CD14-positive monocyte (primary cell): ENCODE measurements at regions not wholly inside any gene's neighbourhood (a gene's known extent, or its start where the extent isn't known, plus 50 kb on each side); places are given as distances from the start of the nearest gene placed in this dataset.
A peak's percentile ranks its signal among the peaks of the same experiment; 100 is the strongest.

Source experiments
- DNase-seq, 3 donors: peaks; one replicate each; pipeline ENCODE4 v3.0.0-alpha.2; 2011 to 2022
- H2AFZ ChIP-seq: 2 replicates; pipeline ENCODE4 v1.6.0; 2012; ENCODE audit warnings: mild to moderate bottlenecking, low read depth, low read length, inconsistent platforms; ENCODE audit not compliant: insufficient read depth, poor library complexity, severe bottlenecking
- H3K27ac ChIP-seq, 2 donors: 1 replicate in 1 of 2; 2 replicates in 1 of 2; pipeline ENCODE4 v1.5.1; 2012 to 2013; ENCODE audit warnings: low read length in 2 of 2, control low read depth in 1 of 2, inconsistent platforms in 1 of 2, low read depth in 1 of 2, mild to moderate bottlenecking in 1 of 2
- H3K27me3 ChIP-seq, 2 donors: one replicate each; pipeline versions ENCODE4 v1.6.0 to v1.6.1; 2011 to 2013; ENCODE audit warnings: low read length in 2 of 2; ENCODE audit not compliant: control insufficient read depth in 2 of 2, insufficient read depth in 2 of 2
- H3K36me3 ChIP-seq, 2 donors: replicated peaks in 1 of 2; 1 replicate in 1 of 2; 2 replicates in 1 of 2; pipeline versions ENCODE4 v1.5.1 to v1.6.1; 2012 to 2013; ENCODE audit warnings: low read length in 2 of 2, control low read depth in 1 of 2, inconsistent platforms in 1 of 2, mild to moderate bottlenecking in 1 of 2; ENCODE audit not compliant: insufficient read depth in 2 of 2, control insufficient read depth in 1 of 2
- H3K4me1 ChIP-seq, 2 donors: 1 replicate in 1 of 2; 2 replicates in 1 of 2; pipeline versions ENCODE4 v1.5.1 to v1.6.1; 2012 to 2013; ENCODE audit warnings: low read length in 2 of 2, control low read depth in 1 of 2, inconsistent platforms in 1 of 2, mild to moderate bottlenecking in 1 of 2, moderate library complexity in 1 of 2; ENCODE audit not compliant: insufficient read depth in 2 of 2, control insufficient read depth in 1 of 2
- H3K4me2 ChIP-seq: replicated peaks from 2 replicates; pipeline ENCODE3; 2012; ENCODE audit warnings: low read length, moderate library complexity, mild to moderate bottlenecking; ENCODE audit not compliant: poor library complexity, severe bottlenecking; ENCODE audit errors: extremely low read depth
- H3K4me3 ChIP-seq, 3 experiments: fragments of 200-600 bp in 1 of 3; sonication (generic) in 1 of 3; replicated peaks in 1 of 3; 1 replicate in 2 of 3; 2 replicates in 1 of 3; pipeline ENCODE4 v1.5.1; 2011 to 2013; ENCODE audit warnings: low read length in 3 of 3, mild to moderate bottlenecking in 3 of 3, control low read depth in 2 of 3, low read depth in 2 of 3, inconsistent platforms in 1 of 3, moderate library complexity in 1 of 3
- H3K79me2 ChIP-seq: 2 replicates; pipeline ENCODE4 v1.6.0; 2012; ENCODE audit warnings: mild to moderate bottlenecking, control low read depth, inconsistent platforms, low read length, moderate library complexity; ENCODE audit not compliant: insufficient read depth
- H3K9ac ChIP-seq: 2 replicates; pipeline ENCODE4 v1.6.0; 2017; ENCODE audit warnings: low read length, mild to moderate bottlenecking; ENCODE audit not compliant: insufficient read depth, poor library complexity, severe bottlenecking
- H3K9me3 ChIP-seq, 2 donors: replicated peaks in 1 of 2; 1 replicate in 1 of 2; 2 replicates in 1 of 2; pipeline versions ENCODE4 v1.5.1 to v1.6.1; 2012 to 2013; ENCODE audit warnings: low read length in 2 of 2, control low read depth in 1 of 2; ENCODE audit not compliant: control insufficient read depth in 1 of 2, insufficient read depth in 1 of 2
- H4K20me1 ChIP-seq: 2 replicates; pipeline ENCODE4 v1.6.0; 2012; ENCODE audit warnings: mild to moderate bottlenecking, low read length, control low read depth, moderate library complexity; ENCODE audit not compliant: insufficient read depth
- H3K27ac Mint-ChIP-seq, 7 donors: one replicate each; pipeline ENCODE4 v1.8.0; 2020; ENCODE audit warnings: mild to moderate bottlenecking in 7 of 7, mixed read lengths in 7 of 7, moderate library complexity in 6 of 7, inconsistent platforms in 2 of 7
- H3K27me3 Mint-ChIP-seq, 3 donors: one replicate each; pipeline ENCODE4 v1.8.0; 2021 to 2022; ENCODE audit warnings: low read depth in 3 of 3, mild to moderate bottlenecking in 3 of 3, mixed read lengths in 3 of 3, moderate library complexity in 3 of 3, inconsistent platforms in 1 of 3
- H3K36me3 Mint-ChIP-seq, 2 donors: one replicate each; pipeline ENCODE4 v1.8.0; 2020; ENCODE audit warnings: mixed read lengths in 2 of 2, inconsistent platforms in 1 of 2, mild to moderate bottlenecking in 1 of 2
- H3K4me1 Mint-ChIP-seq: one replicate; pipeline ENCODE4 v1.8.0; 2020; ENCODE audit warnings: mild to moderate bottlenecking, mixed read lengths
- H3K4me3 Mint-ChIP-seq, 2 donors: one replicate each; pipeline ENCODE4 v1.8.0; 2020; ENCODE audit warnings: mild to moderate bottlenecking in 2 of 2, mixed read lengths in 2 of 2, moderate library complexity in 1 of 2
- H3K9me3 Mint-ChIP-seq, 7 donors: one replicate each; pipeline ENCODE4 v1.8.0; 2020 to 2022; ENCODE audit warnings: mixed read lengths in 7 of 7, mild to moderate bottlenecking in 6 of 7, moderate library complexity in 6 of 7, inconsistent platforms in 2 of 7
- CTCF ChIP-seq: fragments of 200-600 bp; IDR thresholded peaks from one replicate; pipeline ENCODE4 v1.8.0; 2022; ENCODE audit warnings: antibody characterized with exemption, mild to moderate bottlenecking
- WGBS: methylation state at CpG from one replicate; pipeline ENCODE4 v1.1.5; 2013; ENCODE audit warnings: missing lambda C conversion rate; ENCODE audit not compliant: insufficient coverage; 5-methylcytosine and 5-hydroxymethylcytosine counted together
- intact Hi-C, 2 donors: fragments of 100-400 bp; cut with micrococcal nuclease; formaldehyde crosslinking; loops; one replicate each; pipeline versions ENCODE4 v1.15.0 to v1.15.1; 2023

- no peaks in the 10 kb centered on the region for H3K27me3 ChIP-seq
- no peak overlapping the region for H3K9ac ChIP-seq
- no peak overlapping the region for H2AFZ ChIP-seq
- peaks cover 17 to 27% of the 10 kb centered on the region in 2 donors for H3K4me1 ChIP-seq
- H3K4me2 ChIP-seq, result no peak overlapping the region
- peaks cover 44% of the 10 kb centered on the region for H4K20me1 ChIP-seq
- intact Hi-C loops, result no loop called here
- H3K27ac ChIP-seq, result peak overlapping the region in 1 of 2 donors; percentile 30
- no peaks in the 10 kb centered on the region for H3K9me3 ChIP-seq
- no peak for TF ChIP-seq CTCF
- Mint-ChIP-seq H3K4me1 (peaks cover 26% of the 10 kb centered on the region), H3K4me3 (no peak overlapping the region), H3K36me3 (peaks cover 2 to 4% of the 10 kb centered on the region in 2 donors), H3K9me3 (no peaks in the 10 kb centered on the region), H3K27me3 (peaks cover 0 to 3% (median 0%) of the 10 kb centered on the region in 3 donors), H3K27ac (peak overlapping the region; percentile 25 to 84 (median 58))
- 54% methylated on average over 5 of the region's 10 CpGs for WGBS
- no peaks in the 10 kb centered on the region for H3K36me3 ChIP-seq
- H3K79me2 ChIP-seq, result peaks cover 17% of the 10 kb centered on the region
- no peak overlapping the region for H3K4me3 ChIP-seq
- no peak for DNase-seq
Observed at GRCh38 chr9:130755377-130756007, 61.9 kb downstream of the EXOSC2 start.

- peaks cover 44% of the 10 kb centered on the region for H4K20me1 ChIP-seq
- H3K79me2 ChIP-seq, result peaks cover 17% of the 10 kb centered on the region
- H3K4me2 ChIP-seq, result peak overlapping the region; percentile 38
- H3K27me3 ChIP-seq, result no peaks in the 10 kb centered on the region
- H3K4me3 Mint-ChIP-seq, result peak overlapping the region; percentile 31 to 60
- no peaks in the 10 kb centered on the region for H3K9me3 ChIP-seq
- H3K4me3 ChIP-seq, result peak overlapping the region in 2 of 3 experiments; percentile 12 to 38
- H3K4me1 ChIP-seq, result peaks cover 17 to 27% of the 10 kb centered on the region in 2 donors
- peak in 1 of 3 donors; percentile 11 for DNase-seq
- no peak for TF ChIP-seq CTCF
- no CpG with 5 or more reads among the region's 2 CpGs for WGBS
- H3K27me3 Mint-ChIP-seq, result peaks cover 0 to 3% (median 0%) of the 10 kb centered on the region in 3 donors
- peaks cover 2 to 4% of the 10 kb centered on the region in 2 donors for H3K36me3 Mint-ChIP-seq
- H3K9me3 Mint-ChIP-seq, result no peaks in the 10 kb centered on the region
- intact Hi-C loops, result no loop called here
- peak overlapping the region in 3 of 7 donors; percentile 15 to 74 (median 37) for H3K27ac Mint-ChIP-seq
- H3K9ac ChIP-seq, result peak overlapping the region; percentile 29
- H3K4me1 Mint-ChIP-seq, result peaks cover 26% of the 10 kb centered on the region
- H3K36me3 ChIP-seq, result no peaks in the 10 kb centered on the region
- peak overlapping the region in 1 of 2 donors; percentile 30 for H3K27ac ChIP-seq
- no peak overlapping the region for H2AFZ ChIP-seq
Observed at GRCh38 chr9:130756037-130756436, 62.5 kb downstream of the EXOSC2 start.
